Astrocyte (in vitro differentiated cells and primary cell): ENCODE measurements at regions not wholly inside any gene's neighbourhood (a gene's known extent, or its start where the extent isn't known, plus 50 kb on each side); places are given as distances from the start of the nearest gene placed in this dataset.

Experiments used
- DNase-seq: peaks from one replicate; pipeline ENCODE4 v3.0.0-alpha.2; 2010; ENCODE audit warnings: low read depth
- FAIRE-seq: peaks from 2 replicates; lab custom pipeline; 2011; peaks lifted over from hg19 to GRCh38; lab: Jason Lieb, UNC
- H2AFZ ChIP-seq: 2 replicates; pipeline ENCODE4 v1.6.0; 2012; ENCODE audit warnings: low read depth, low read length, inconsistent platforms
- H3K27ac ChIP-seq: 2 replicates; pipeline ENCODE4 v1.5.1; 2011; ENCODE audit warnings: low read depth, low read length, inconsistent platforms
- H3K27me3 ChIP-seq: 2 replicates; pipeline ENCODE4 v1.6.0; 2011; ENCODE audit warnings: low read length, inconsistent platforms; ENCODE audit not compliant: insufficient read depth
- H3K36me3 ChIP-seq: 2 replicates; pipeline ENCODE4 v1.5.1; 2011; ENCODE audit warnings: low read length, inconsistent platforms; ENCODE audit not compliant: insufficient read depth
- H3K4me1 ChIP-seq: 2 replicates; pipeline ENCODE4 v1.5.1; 2011; ENCODE audit warnings: low read length, inconsistent platforms; ENCODE audit not compliant: insufficient read depth
- H3K4me2 ChIP-seq: 2 replicates; pipeline ENCODE4 v1.6.0; 2012; ENCODE audit warnings: low read length, inconsistent platforms
- H3K4me3 ChIP-seq: 2 replicates; pipeline ENCODE4 v1.5.1; 2011; ENCODE audit warnings: low read depth, mild to moderate bottlenecking, low read length, inconsistent platforms; ENCODE audit not compliant: insufficient read depth
- H3K79me2 ChIP-seq: 2 replicates; pipeline ENCODE4 v1.6.0; 2012; ENCODE audit warnings: mild to moderate bottlenecking, low read length, inconsistent platforms; ENCODE audit not compliant: insufficient read depth
- H3K9ac ChIP-seq: 2 replicates; pipeline ENCODE4 v1.6.0; 2012; ENCODE audit warnings: mild to moderate bottlenecking, low read length, inconsistent platforms
- H3K9me3 ChIP-seq: 2 replicates; pipeline ENCODE4 v1.5.1; 2012; ENCODE audit warnings: low read depth, mild to moderate bottlenecking, low read length, inconsistent platforms; ENCODE audit not compliant: insufficient read depth
- H4K20me1 ChIP-seq: 2 replicates; pipeline ENCODE4 v1.6.0; 2012; ENCODE audit warnings: low read length, inconsistent platforms; ENCODE audit not compliant: insufficient read depth
- H3K27ac Mint-ChIP-seq: one replicate; pipeline ENCODE4 v1.8.0; 2021; ENCODE audit warnings: mild to moderate bottlenecking, mixed read lengths; ENCODE audit not compliant: unreplicated experiment
- H3K27me3 Mint-ChIP-seq: one replicate; pipeline ENCODE4 v1.8.0; 2021; ENCODE audit warnings: low read depth, mixed read lengths; ENCODE audit not compliant: unreplicated experiment
- H3K36me3 Mint-ChIP-seq: one replicate; pipeline ENCODE4 v1.8.0; 2021; ENCODE audit warnings: low read depth, mixed read lengths; ENCODE audit not compliant: unreplicated experiment
- H3K4me1 Mint-ChIP-seq: one replicate; pipeline ENCODE4 v1.8.0; 2021; ENCODE audit warnings: low read depth, mixed read lengths; ENCODE audit not compliant: unreplicated experiment
- H3K4me3 Mint-ChIP-seq: one replicate; pipeline ENCODE4 v1.8.0; 2021; ENCODE audit warnings: mild to moderate bottlenecking, moderate library complexity, mixed read lengths; ENCODE audit not compliant: unreplicated experiment
- H3K9me3 Mint-ChIP-seq: one replicate; pipeline ENCODE4 v1.8.0; 2021; ENCODE audit warnings: mild to moderate bottlenecking, mixed read lengths; ENCODE audit not compliant: unreplicated experiment
- EZH2 ChIP-seq: IDR thresholded peaks from 2 replicates; pipeline ENCODE4 v1.6.1; 2012; ENCODE audit warnings: mild to moderate bottlenecking, low read length, inconsistent platforms; ENCODE audit not compliant: insufficient read depth
- TF ChIP-seq, protein P1 (sequence below): IDR thresholded peaks from 2 replicates; pipeline ENCODE4 v1.5.1; 2011; ENCODE audit warnings: low read depth, mild to moderate bottlenecking, inconsistent platforms, low read length, moderate library complexity; ENCODE audit not compliant: insufficient read depth

DNA sequence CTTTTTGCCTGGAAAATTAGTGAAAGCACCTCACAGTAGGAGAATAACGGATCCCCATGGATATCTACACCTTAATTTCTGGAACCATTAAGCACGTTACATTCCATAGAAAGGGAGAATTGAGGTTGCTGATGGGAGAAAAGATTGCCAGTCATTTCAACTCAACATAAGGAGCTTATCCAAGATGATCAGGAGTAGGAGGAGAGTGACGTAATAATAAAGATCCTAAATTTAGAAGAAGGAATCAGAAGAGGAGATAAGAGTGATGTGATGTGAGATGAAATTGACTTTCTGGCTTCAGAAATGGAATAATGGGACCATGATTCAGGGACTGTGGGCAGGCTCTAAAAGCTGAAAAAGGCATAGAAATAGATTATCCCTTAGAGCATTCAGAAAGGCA lies 1017.8 kb upstream of the CHAC2 start:
- Histone ChIP-seq H3K79me2 (no peaks in the 10 kb centered on the region), H3K4me1 (no peaks in the 10 kb centered on the region), H3K4me3 (no peak overlapping the region), H4K20me1 (no peaks in the 10 kb centered on the region), H3K27ac (no peak overlapping the region), H3K9ac (no peak overlapping the region), H3K4me2 (no peak overlapping the region), H3K9me3 (no peaks in the 10 kb centered on the region), H2AFZ (no peak overlapping the region), H3K27me3 (no peaks in the 10 kb centered on the region), H3K36me3 (no peaks in the 10 kb centered on the region)
- DNase-seq (peak; percentile 3), FAIRE-seq (no peak)
- TF ChIP-seq, protein P1, sequence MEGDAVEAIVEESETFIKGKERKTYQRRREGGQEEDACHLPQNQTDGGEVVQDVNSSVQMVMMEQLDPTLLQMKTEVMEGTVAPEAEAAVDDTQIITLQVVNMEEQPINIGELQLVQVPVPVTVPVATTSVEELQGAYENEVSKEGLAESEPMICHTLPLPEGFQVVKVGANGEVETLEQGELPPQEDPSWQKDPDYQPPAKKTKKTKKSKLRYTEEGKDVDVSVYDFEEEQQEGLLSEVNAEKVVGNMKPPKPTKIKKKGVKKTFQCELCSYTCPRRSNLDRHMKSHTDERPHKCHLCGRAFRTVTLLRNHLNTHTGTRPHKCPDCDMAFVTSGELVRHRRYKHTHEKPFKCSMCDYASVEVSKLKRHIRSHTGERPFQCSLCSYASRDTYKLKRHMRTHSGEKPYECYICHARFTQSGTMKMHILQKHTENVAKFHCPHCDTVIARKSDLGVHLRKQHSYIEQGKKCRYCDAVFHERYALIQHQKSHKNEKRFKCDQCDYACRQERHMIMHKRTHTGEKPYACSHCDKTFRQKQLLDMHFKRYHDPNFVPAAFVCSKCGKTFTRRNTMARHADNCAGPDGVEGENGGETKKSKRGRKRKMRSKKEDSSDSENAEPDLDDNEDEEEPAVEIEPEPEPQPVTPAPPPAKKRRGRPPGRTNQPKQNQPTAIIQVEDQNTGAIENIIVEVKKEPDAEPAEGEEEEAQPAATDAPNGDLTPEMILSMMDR, result no peak
- no peak for TF ChIP-seq EZH2
- H3K4me1 Mint-ChIP-seq, result no peaks in the 10 kb centered on the region
- no peak overlapping the region for H3K27ac Mint-ChIP-seq
- no peak overlapping the region for H3K4me3 Mint-ChIP-seq
- peaks cover 5% of the 10 kb centered on the region for H3K9me3 Mint-ChIP-seq
- H3K27me3 Mint-ChIP-seq, result no peaks in the 10 kb centered on the region
- H3K36me3 Mint-ChIP-seq, result peaks cover 3% of the 10 kb centered on the region

DNA sequence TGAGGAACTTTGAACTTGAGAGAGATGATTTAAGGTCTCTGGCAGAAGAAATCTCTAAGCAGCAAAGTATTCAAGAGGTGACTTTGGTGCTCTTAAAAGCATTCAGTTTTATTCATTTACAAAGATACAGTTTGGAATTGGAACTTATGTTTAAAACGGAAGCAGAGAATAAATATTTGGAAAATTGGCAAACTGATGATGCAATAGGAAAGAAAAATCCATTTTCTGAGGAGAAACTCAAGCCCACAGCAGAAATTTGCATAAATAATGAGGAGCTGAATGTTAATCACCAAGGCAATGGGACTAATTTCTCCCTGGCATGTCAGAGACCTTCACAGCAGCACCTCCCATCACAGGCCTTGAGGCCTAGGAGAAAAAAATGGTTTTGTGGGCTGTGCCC lies 1022.5 kb upstream of the CHAC2 start:
- Mint-ChIP-seq H3K27me3 (no peaks in the 10 kb centered on the region), H3K9me3 (peaks cover 5% of the 10 kb centered on the region)
- H2AFZ ChIP-seq, result no peak overlapping the region

DNA sequence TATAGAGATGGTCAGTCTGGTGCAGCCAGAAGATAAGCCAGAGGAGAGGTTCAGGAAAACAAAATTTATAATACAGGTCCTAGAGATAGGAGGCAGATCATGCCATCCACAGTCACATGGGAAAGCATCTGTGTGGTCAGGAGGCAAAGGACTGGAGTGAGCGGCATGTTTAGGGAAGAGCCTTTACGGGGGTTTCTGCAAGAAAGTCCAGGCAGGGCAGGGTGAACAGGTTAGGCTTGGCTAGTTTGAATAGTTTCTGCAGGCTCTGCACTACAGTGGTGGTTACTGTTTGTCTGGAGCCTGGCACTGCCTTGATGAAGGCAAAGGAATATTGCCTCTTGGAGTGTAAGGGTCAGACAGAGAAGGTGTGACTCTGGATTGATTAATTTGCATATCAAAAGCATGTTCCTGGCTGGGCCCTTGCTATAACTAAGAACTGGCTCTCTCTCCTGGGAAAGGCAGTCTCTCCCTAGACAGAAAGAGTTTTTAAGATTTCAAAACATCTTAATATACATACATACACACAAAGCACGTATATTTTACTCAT lies 1034.7 kb upstream of the CHAC2 start:
- H3K36me3 Mint-ChIP-seq, result no peaks in the 10 kb centered on the region
- Histone ChIP-seq H4K20me1 (no peaks in the 10 kb centered on the region), H3K79me2 (no peaks in the 10 kb centered on the region), H2AFZ (no peak overlapping the region), H3K4me3 (no peak overlapping the region), H3K4me1 (no peaks in the 10 kb centered on the region), H3K27me3 (no peaks in the 10 kb centered on the region), H3K36me3 (no peaks in the 10 kb centered on the region), H3K4me2 (no peak overlapping the region), H3K27ac (no peak overlapping the region), H3K9ac (no peak overlapping the region), H3K9me3 (no peaks in the 10 kb centered on the region)
- no peaks in the 10 kb centered on the region for H3K27me3 Mint-ChIP-seq
- H3K4me3 Mint-ChIP-seq, result no peak overlapping the region
- DNase-seq (no peak), FAIRE-seq (no peak)
- no peaks in the 10 kb centered on the region for H3K4me1 Mint-ChIP-seq
- no peak for TF ChIP-seq EZH2
- TF ChIP-seq, protein P1, result no peak
- H3K9me3 Mint-ChIP-seq, result no peaks in the 10 kb centered on the region
- no peak overlapping the region for H3K27ac Mint-ChIP-seq

More for the DNA sequence above, 1022.5 kb upstream of the CHAC2 start:
- no peaks in the 10 kb centered on the region for H3K27me3 ChIP-seq
- H4K20me1 ChIP-seq, result no peaks in the 10 kb centered on the region
- no peaks in the 10 kb centered on the region for H3K4me1 Mint-ChIP-seq
- no peak overlapping the region for H3K27ac ChIP-seq
- DNase-seq (no peak), FAIRE-seq (no peak)
- H3K4me3 ChIP-seq, result no peak overlapping the region
- no peak overlapping the region for H3K4me2 ChIP-seq
- no peaks in the 10 kb centered on the region for H3K9me3 ChIP-seq
- H3K27ac Mint-ChIP-seq, result no peak overlapping the region
- no peak overlapping the region for H3K9ac ChIP-seq
- H3K36me3 ChIP-seq, result no peaks in the 10 kb centered on the region
- TF ChIP-seq EZH2, result no peak
- TF ChIP-seq, protein P1, result no peak
- peaks cover 3% of the 10 kb centered on the region for H3K36me3 Mint-ChIP-seq
- H3K4me3 Mint-ChIP-seq, result no peak overlapping the region
- H3K79me2 ChIP-seq, result no peaks in the 10 kb centered on the region
- H3K4me1 ChIP-seq, result no peaks in the 10 kb centered on the region
